GM12892 (cell line): ENCODE measurements at regions not wholly inside any gene's neighbourhood (a gene's known extent, or its start where the extent isn't known, plus 50 kb on each side); places are given as distances from the start of the nearest gene placed in this dataset.

Source experiments
- POLR2A ChIP-seq: IDR thresholded peaks from 2 replicates; pipeline ENCODE4 v1.6.1; 2011; ENCODE audit warnings: low read depth, low read length, control low read depth
- POLR2AphosphoS5 ChIP-seq: IDR thresholded peaks from 2 replicates; pipeline ENCODE4 v1.6.1; 2011; ENCODE audit warnings: low read depth, low read length, control low read depth
- TAF1 ChIP-seq: IDR thresholded peaks from 2 replicates; pipeline ENCODE4 v1.6.1; 2011; ENCODE audit warnings: low read depth, mild to moderate bottlenecking, control low read depth, low read length, borderline replicate concordance

- TF ChIP-seq POLR2A (no peak), POLR2AphosphoS5 (no peak), TAF1 (no peak)
Measured at GRCh38 chr13:79825959-79826358, 345.0 kb downstream of the NDFIP2 start.
